Caco-2 (cell line): ENCODE measurements at regions not wholly inside any gene's neighbourhood (a gene's known extent, or its start where the extent isn't known, plus 50 kb on each side); places are given as distances from the start of the nearest gene placed in this dataset.

Source experiments
- BruUV-seq: library from RNA; stranded (reverse); fragments of 400-500 nt; replicated peaks from 2 replicates; lab custom pipeline; 2021; lab: Mats Ljungman, UMichigan
- CTCF ChIA-PET: fragments of 300-600 bp; sonication (Branson Sonifier 250); formaldehyde crosslinking; loops from one replicate; lab custom pipeline; 2022; ENCODE audit warnings: antibody characterized with exemption; lab: Charles Lee
- POLR2A ChIA-PET: fragments of 300-600 bp; sonication (Branson Sonifier 250); formaldehyde crosslinking; loops from one replicate; lab custom pipeline; 2022; ENCODE audit warnings: antibody characterized with exemption; lab: Charles Lee
- DNase-seq, 2 experiments: peaks; one replicate each; pipeline versions ENCODE4 v3.0.0 to v3.0.0-alpha.2; 2020 to 2022
- H3K27me3 ChIP-seq: replicated peaks from 2 replicates; pipeline ENCODE4 v1.6.0; 2011; ENCODE audit warnings: low read length; ENCODE audit not compliant: control insufficient read depth, insufficient read depth
- H3K36me3 ChIP-seq: 2 replicates; pipeline ENCODE4 v1.5.1; 2011; ENCODE audit warnings: low read length; ENCODE audit not compliant: control insufficient read depth, insufficient read depth
- H3K4me1 ChIP-seq: fragments of 250-450 bp; sonication (Bioruptor Pico); 2 replicates; pipeline ENCODE4 v1.5.1; 2020; ENCODE audit warnings: mild to moderate bottlenecking
- H3K4me3 ChIP-seq: 2 replicates; pipeline ENCODE4 v1.5.1; 2011; ENCODE audit warnings: low read depth, mild to moderate bottlenecking, control low read depth, low read length
- H3K9me3 ChIP-seq: fragments of 250-450 bp; sonication (Bioruptor Pico); 2 replicates; pipeline ENCODE4 v1.5.1; 2020; ENCODE audit warnings: mild to moderate bottlenecking, moderate library complexity
- H3K27ac Mint-ChIP-seq: one replicate; pipeline ENCODE4 v1.8.0; 2022; ENCODE audit warnings: mixed read lengths; ENCODE audit not compliant: unreplicated experiment
- H3K27me3 Mint-ChIP-seq: one replicate; pipeline ENCODE4 v1.8.0; 2022; ENCODE audit warnings: mixed read lengths; ENCODE audit not compliant: insufficient read depth, unreplicated experiment
- H3K36me3 Mint-ChIP-seq: one replicate; pipeline ENCODE4 v1.8.0; 2022; ENCODE audit warnings: mild to moderate bottlenecking, mixed read lengths; ENCODE audit not compliant: insufficient read depth, unreplicated experiment
- H3K4me1 Mint-ChIP-seq: one replicate; pipeline ENCODE4 v1.8.0; 2022; ENCODE audit warnings: low read depth, mixed read lengths; ENCODE audit not compliant: unreplicated experiment
- H3K4me3 Mint-ChIP-seq: one replicate; pipeline ENCODE4 v1.8.0; 2022; ENCODE audit warnings: mild to moderate bottlenecking, moderate library complexity, mixed read lengths; ENCODE audit not compliant: unreplicated experiment
- H3K9me3 Mint-ChIP-seq: one replicate; pipeline ENCODE4 v1.8.0; 2022; ENCODE audit warnings: mixed read lengths; ENCODE audit not compliant: unreplicated experiment
- CTCF ChIP-seq, 2 experiments: fragments of 200-600 bp in 1 of 2; IDR thresholded peaks; 1 replicate in 1 of 2; 2 replicates in 1 of 2; pipeline versions ENCODE4 v1.5.1 to v1.8.0; 2011 to 2022; ENCODE audit warnings: antibody characterized with exemption in 1 of 2, control low read depth in 1 of 2, inconsistent platforms in 1 of 2, low read depth in 1 of 2, low read length in 1 of 2, mild to moderate bottlenecking in 1 of 2, moderate library complexity in 1 of 2; ENCODE audit not compliant: insufficient read depth in 1 of 2, severe bottlenecking in 1 of 2, unreplicated experiment in 1 of 2
- intact Hi-C: fragments of 100-400 bp; cut with micrococcal nuclease; formaldehyde crosslinking; loops from one replicate; pipeline ENCODE4 v1.10.0; 2022; ENCODE audit not compliant: unreplicated experiment

GRCh38 chr12:11509326-11509725, 114.0 kb upstream of the PRB2 start:
- H3K27me3 Mint-ChIP-seq: peaks cover 29% of the 10 kb centered on the region
- no peak overlapping the region for H3K27ac Mint-ChIP-seq
- H3K36me3 Mint-ChIP-seq: no peaks in the 10 kb centered on the region
- BruUV-seq: no TSS peak
- no peaks in the 10 kb centered on the region for H3K36me3 ChIP-seq
- no peaks in the 10 kb centered on the region for H3K4me1 ChIP-seq
- intact Hi-C loops: loop anchor here (5.0 kb wide), 1 partner anchor 737 kb away; no protein-coding TSS in a partner anchor
- no peaks in the 10 kb centered on the region for H3K9me3 ChIP-seq
- H3K4me1 Mint-ChIP-seq: no peaks in the 10 kb centered on the region
- H3K4me3 ChIP-seq: no peak overlapping the region
- TF ChIP-seq CTCF (IDR thresholded peaks at IDR 0.05; ENCODE audit: insufficient read depth in 1 of 2, low read depth in 1 of 2, low read length in 1 of 2, severe bottlenecking in 1 of 2, unreplicated experiment in 1 of 2): no peak
- CTCF ChIA-PET: no interaction called here
- H3K9me3 Mint-ChIP-seq: no peaks in the 10 kb centered on the region
- no peak overlapping the region for H3K4me3 Mint-ChIP-seq
- H3K27me3 ChIP-seq: no peaks in the 10 kb centered on the region
- POLR2A ChIA-PET: no interaction called here
- no peak for DNase-seq

GRCh38 chr12:11510671-11511070, 115.3 kb upstream of the PRB2 start:
- TF ChIP-seq CTCF (IDR thresholded peaks at IDR 0.05; ENCODE audit: insufficient read depth in 1 of 2, low read depth in 1 of 2, low read length in 1 of 2, severe bottlenecking in 1 of 2, unreplicated experiment in 1 of 2): no peak
- H3K9me3 ChIP-seq: no peaks in the 10 kb centered on the region
- no peak for DNase-seq
- H3K4me1 ChIP-seq: no peaks in the 10 kb centered on the region
- intact Hi-C loops: no loop called here
- POLR2A ChIA-PET: no interaction called here
- Mint-ChIP-seq H3K9me3 (no peaks in the 10 kb centered on the region), H3K27me3 (peaks cover 29% of the 10 kb centered on the region), H3K4me1 (no peaks in the 10 kb centered on the region), H3K4me3 (no peak overlapping the region), H3K36me3 (no peaks in the 10 kb centered on the region), H3K27ac (no peak overlapping the region)
- no peak overlapping the region for H3K4me3 ChIP-seq
- no peaks in the 10 kb centered on the region for H3K36me3 ChIP-seq
- no peaks in the 10 kb centered on the region for H3K27me3 ChIP-seq
- no TSS peak for BruUV-seq
- CTCF ChIA-PET: no interaction called here

- intact Hi-C loops: no loop called here
- no peak overlapping the region for H3K4me3 Mint-ChIP-seq
- no peaks in the 10 kb centered on the region for H3K27me3 ChIP-seq
- peaks cover 24% of the 10 kb centered on the region for H3K27me3 Mint-ChIP-seq
- no peaks in the 10 kb centered on the region for H3K4me1 ChIP-seq
- H3K9me3 Mint-ChIP-seq: no peaks in the 10 kb centered on the region
- H3K36me3 Mint-ChIP-seq: no peaks in the 10 kb centered on the region
- no peaks in the 10 kb centered on the region for H3K4me1 Mint-ChIP-seq
- DNase-seq: peak; percentile 53 to 54
- peak; percentile 42 to 56 for TF ChIP-seq CTCF (IDR thresholded peaks at IDR 0.05; ENCODE audit: insufficient read depth in 1 of 2, low read depth in 1 of 2, low read length in 1 of 2, severe bottlenecking in 1 of 2, unreplicated experiment in 1 of 2)
- CTCF ChIA-PET: interaction anchor here (1.1 kb wide), 2 partner anchors 285 to 742 kb away, joined by 3 to 7 read pairs; no protein-coding TSS in a partner anchor
- no peak overlapping the region for H3K27ac Mint-ChIP-seq
- no TSS peak for BruUV-seq
- H3K4me3 ChIP-seq: no peak overlapping the region
- no peaks in the 10 kb centered on the region for H3K36me3 ChIP-seq
- no peaks in the 10 kb centered on the region for H3K9me3 ChIP-seq
- POLR2A ChIA-PET: no interaction called here
Measured at GRCh38 chr12:11513288-11513687, 117.9 kb upstream of the PRB2 start.
